Activated T-helper 1 cell treated with anti-CD3 and anti-CD28 coated beads, Interleukin-12 subunit alpha, Interleukin-12 subunit beta, Interleukin-2, Interleukin-4 antibody, amounts not matched to agents 30 ng/mL and 10 ng/mL and 1 ng/mL, durations not matched to agents 14 hours and 24 hours and 36 hours (primary cell): ENCODE measurements at regions not wholly inside any gene's neighbourhood (a gene's known extent, or its start where the extent isn't known, plus 50 kb on each side); places are given as distances from the start of the nearest gene placed in this dataset.

Experiments
- DNase-seq: peaks from one replicate; pipeline ENCODE4 v3.0.0; 2021; ENCODE audit warnings: low spot score
- H3K27ac Mint-ChIP-seq: one replicate; pipeline ENCODE4 v1.8.0; 2021; ENCODE audit warnings: mild to moderate bottlenecking, mixed read lengths
- H3K27me3 Mint-ChIP-seq: one replicate; pipeline ENCODE4 v1.8.0; 2022; ENCODE audit warnings: mild to moderate bottlenecking, moderate library complexity, mixed read lengths; ENCODE audit not compliant: insufficient read depth
- H3K36me3 Mint-ChIP-seq: one replicate; pipeline ENCODE4 v1.8.0; 2021; ENCODE audit warnings: low read depth, mixed read lengths
- H3K4me1 Mint-ChIP-seq: one replicate; pipeline ENCODE4 v1.8.0; 2021; ENCODE audit warnings: low read depth, mixed read lengths
- H3K4me3 Mint-ChIP-seq: one replicate; pipeline ENCODE4 v1.8.0; 2021; ENCODE audit warnings: mild to moderate bottlenecking, moderate library complexity, mixed read lengths
- H3K9me3 Mint-ChIP-seq: one replicate; pipeline ENCODE4 v1.8.0; 2021; ENCODE audit warnings: mixed read lengths
- intact Hi-C: fragments of 100-400 bp; cut with micrococcal nuclease; formaldehyde crosslinking; loops from one replicate; pipeline ENCODE4 v1.15.1; 2024

DNA sequence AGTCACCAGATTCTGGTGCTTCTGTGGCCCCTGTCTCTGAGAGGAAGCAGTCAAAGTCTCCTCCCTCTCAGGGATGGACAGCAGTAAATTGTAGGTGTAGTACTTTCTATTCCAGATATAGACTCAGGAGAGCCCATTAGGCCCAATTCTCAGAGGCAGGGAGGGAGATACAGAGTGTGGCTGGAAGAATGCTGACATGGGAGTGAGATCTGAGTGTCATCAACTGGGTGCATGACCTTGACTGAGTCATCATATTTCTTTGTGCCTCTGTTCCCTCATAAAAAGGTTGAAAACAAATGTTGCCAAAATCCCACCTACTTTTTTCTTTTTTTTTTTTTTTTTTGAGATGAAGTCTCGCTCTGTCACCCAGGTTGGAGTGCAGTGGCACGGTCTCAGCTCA, 506.1 kb downstream of the BCL11A start:
- intact Hi-C loops, result no loop called here
- DNase-seq, result no peak
- no peak overlapping the region for H3K4me3 Mint-ChIP-seq
- H3K9me3 Mint-ChIP-seq, result no peaks in the 10 kb centered on the region
- no peak overlapping the region for H3K27ac Mint-ChIP-seq
- no peaks in the 10 kb centered on the region for H3K27me3 Mint-ChIP-seq
- H3K36me3 Mint-ChIP-seq, result no peaks in the 10 kb centered on the region
- H3K4me1 Mint-ChIP-seq, result no peaks in the 10 kb centered on the region

DNA sequence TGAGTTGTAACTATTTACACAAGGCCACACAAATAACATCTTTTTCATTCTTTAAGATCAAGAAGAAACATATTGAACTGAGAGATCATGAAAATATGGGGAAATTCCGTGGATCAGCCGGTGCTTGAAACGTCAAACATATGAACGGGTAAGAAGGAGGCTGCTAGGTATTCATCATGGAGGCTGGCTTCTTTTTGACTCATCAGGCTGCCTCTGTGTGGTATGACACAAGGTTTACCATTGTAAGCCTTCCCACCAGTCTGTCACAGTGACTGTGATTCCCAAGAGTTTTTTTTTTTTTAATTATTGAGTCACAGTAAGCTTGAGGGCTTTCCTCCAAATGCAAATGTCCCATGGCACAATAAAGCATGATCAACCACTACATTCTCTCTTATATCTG, 506.9 kb downstream of the BCL11A start:
- no peaks in the 10 kb centered on the region for H3K36me3 Mint-ChIP-seq
- H3K9me3 Mint-ChIP-seq, result no peaks in the 10 kb centered on the region
- intact Hi-C loops, result no loop called here
- H3K27me3 Mint-ChIP-seq, result no peaks in the 10 kb centered on the region
- no peak overlapping the region for H3K27ac Mint-ChIP-seq
- no peak overlapping the region for H3K4me3 Mint-ChIP-seq
- DNase-seq, result no peak
- no peaks in the 10 kb centered on the region for H3K4me1 Mint-ChIP-seq

DNA sequence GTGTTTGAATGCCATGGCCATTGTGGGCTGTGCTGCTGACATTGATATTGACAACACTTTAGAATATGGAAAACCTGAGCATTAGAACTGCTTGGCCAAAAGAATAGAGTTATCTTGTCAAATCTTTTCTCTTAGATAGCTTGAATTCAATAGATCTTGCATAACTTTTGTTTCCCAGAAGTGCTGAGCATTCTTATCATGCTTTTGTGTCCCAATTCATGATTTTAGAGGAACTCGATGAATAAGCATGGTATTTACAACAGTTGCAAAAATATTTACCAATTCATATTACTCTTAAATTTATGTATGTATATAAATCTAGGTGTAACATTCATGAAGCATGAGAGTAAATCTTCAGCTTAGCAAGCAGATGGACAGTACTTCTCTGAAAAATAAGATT, 508.0 kb downstream of the BCL11A start:
- Mint-ChIP-seq H3K27ac (no peak overlapping the region), H3K4me3 (no peak overlapping the region), H3K27me3 (no peaks in the 10 kb centered on the region), H3K4me1 (no peaks in the 10 kb centered on the region), H3K36me3 (no peaks in the 10 kb centered on the region), H3K9me3 (no peaks in the 10 kb centered on the region)
- no peak for DNase-seq
- intact Hi-C loops, result no loop called here

DNA sequence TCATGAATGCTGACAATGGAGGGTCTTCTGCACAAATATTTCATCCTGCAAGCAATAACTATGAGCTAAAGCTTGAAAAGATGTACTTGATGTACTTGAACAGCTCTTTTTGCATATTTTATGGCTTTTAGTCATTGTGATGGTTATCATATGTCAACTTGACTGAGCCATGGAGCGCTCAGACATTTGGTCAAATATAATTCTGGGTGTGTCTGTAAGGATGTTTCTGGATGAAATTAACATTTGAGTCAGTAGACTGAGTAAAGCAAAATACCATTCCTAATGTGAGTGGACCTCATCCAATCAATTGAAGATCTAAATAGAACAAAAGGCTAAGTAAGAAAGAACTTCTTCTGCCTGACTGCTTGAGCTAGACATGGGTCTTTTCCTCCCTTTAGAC, 509.0 kb downstream of the BCL11A start:
- no peak overlapping the region for H3K27ac Mint-ChIP-seq
- intact Hi-C loops, result no loop called here
- no peaks in the 10 kb centered on the region for H3K9me3 Mint-ChIP-seq
- no peaks in the 10 kb centered on the region for H3K27me3 Mint-ChIP-seq
- H3K36me3 Mint-ChIP-seq, result no peaks in the 10 kb centered on the region
- no peak overlapping the region for H3K4me3 Mint-ChIP-seq
- no peaks in the 10 kb centered on the region for H3K4me1 Mint-ChIP-seq
- no peak for DNase-seq

DNA sequence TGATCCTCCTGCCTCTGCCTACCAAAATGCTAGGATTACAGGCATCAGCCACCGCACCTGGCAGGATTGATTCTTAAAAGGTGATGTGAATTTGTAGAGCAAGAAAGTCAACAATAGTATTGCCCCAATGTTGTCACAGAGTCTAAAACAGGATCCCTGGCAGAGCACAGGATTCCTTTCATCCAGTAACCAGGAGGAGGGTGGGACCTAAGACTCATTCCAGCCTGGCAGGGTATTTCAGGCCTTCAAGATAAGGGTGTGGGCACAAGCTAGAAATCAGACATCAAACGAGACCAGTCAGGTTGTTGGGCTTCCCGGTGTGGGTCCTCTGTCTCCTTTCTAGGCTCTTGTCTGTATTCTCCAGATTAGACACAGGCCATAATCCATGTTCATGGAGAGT, 511.4 kb downstream of the BCL11A start:
- Mint-ChIP-seq H3K27me3 (no peaks in the 10 kb centered on the region), H3K4me1 (no peaks in the 10 kb centered on the region), H3K4me3 (no peak overlapping the region), H3K27ac (no peak overlapping the region), H3K9me3 (no peaks in the 10 kb centered on the region), H3K36me3 (no peaks in the 10 kb centered on the region)
- intact Hi-C loops, result no loop called here
- DNase-seq, result no peak

DNA sequence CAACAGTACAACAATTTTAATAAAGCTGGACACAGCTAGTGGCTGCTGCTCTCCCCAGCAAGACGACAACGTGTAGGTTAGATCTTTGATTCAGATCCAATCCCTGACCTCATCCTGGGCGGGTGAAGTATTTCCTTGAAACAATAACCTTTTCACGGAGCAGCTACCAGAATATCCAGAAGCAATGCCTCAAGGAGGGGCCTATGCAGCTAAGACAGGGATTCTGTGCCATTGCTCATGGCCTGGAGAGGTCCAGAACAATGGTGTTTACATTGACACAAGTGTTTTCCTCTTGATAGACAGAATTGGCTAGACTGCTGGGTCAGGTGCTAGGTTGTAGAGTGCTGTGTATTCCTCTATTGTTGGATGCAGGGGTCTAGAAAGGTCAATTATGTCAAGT, 520.1 kb downstream of the BCL11A start:
- intact Hi-C loops, result no loop called here

DNA sequence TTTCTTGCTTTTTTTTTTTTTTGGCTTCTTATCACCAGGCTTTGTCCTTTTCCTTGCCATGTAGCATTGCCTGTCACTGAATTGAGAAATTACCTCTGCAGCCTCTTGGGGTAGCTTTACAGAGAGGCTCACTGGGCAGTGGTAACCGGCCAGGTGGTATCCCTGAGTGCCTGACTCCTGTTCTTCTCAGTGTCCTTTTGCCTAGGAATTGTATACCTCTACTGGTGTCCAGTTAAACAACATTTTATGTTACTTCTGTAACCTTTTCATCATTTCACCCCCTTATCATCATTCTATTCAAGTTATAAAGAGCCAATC, 523.9 kb downstream of the BCL11A start:
- Mint-ChIP-seq H3K27ac (no peak overlapping the region), H3K4me1 (no peaks in the 10 kb centered on the region), H3K36me3 (no peaks in the 10 kb centered on the region), H3K9me3 (peaks cover 6% of the 10 kb centered on the region), H3K4me3 (no peak overlapping the region), H3K27me3 (no peaks in the 10 kb centered on the region)
- intact Hi-C loops, result no loop called here
- DNase-seq, result no peak

More for the DNA sequence above, 520.1 kb downstream of the BCL11A start:
- Mint-ChIP-seq H3K27me3 (no peaks in the 10 kb centered on the region), H3K36me3 (no peaks in the 10 kb centered on the region), H3K9me3 (peaks cover 6% of the 10 kb centered on the region), H3K27ac (no peak overlapping the region), H3K4me1 (no peaks in the 10 kb centered on the region), H3K4me3 (no peak overlapping the region)
- no peak for DNase-seq

DNA sequence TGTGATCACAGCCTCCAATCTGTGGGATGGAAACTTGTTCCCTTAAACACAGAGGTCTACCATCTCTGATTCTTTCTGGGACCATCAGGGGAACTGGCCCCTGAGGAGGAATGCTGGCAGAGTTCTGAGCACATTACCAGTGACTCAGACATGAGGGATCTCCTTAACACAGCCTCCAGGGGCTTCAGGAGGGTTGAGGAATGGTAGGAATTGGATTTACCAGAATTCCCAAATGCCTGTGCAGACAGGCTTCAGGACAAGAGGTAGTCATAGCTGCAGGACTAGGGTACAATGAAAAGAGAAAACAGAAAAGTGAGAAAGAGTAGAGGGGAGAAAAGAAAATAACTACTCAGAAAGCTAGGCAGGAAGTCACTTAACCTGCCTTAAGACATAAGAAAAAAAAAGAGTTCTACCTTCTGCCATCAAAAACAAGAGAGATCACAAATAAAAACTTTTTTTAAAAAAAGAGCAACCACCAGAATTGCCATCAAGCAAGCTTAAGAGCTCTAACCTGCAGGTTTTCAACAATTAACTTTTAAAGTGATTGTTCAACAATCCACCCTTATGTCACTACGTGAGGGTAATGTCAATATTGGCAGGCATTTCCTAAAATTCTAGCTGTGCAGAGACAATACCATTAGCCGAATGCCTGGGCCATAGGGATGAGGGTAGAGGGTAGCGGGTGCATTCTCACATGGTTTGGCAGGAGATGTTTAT, 524.4 kb downstream of the BCL11A start:
- intact Hi-C loops, result no loop called here
- no peaks in the 10 kb centered on the region for H3K36me3 Mint-ChIP-seq

DNA sequence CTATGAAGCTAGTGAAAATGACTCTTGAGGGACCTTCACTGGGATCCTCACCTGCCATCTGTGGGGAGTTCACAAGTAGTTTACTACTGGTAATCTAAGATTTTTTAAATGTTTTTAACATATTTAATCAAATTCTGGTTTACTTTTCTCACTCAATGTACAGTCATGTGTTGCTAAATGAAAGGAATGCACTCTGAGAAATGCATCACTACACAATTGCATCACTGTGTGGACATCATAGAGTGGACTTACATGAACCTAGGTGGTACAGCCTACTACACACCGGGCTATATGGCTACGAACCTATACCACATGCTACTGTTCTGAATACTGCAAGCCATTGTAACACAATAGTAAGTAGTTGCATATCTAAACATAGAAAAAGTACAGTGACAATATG, 528.0 kb downstream of the BCL11A start:
- no peak overlapping the region for H3K4me3 Mint-ChIP-seq
- H3K9me3 Mint-ChIP-seq, result no peaks in the 10 kb centered on the region
- no peak for DNase-seq
- no peaks in the 10 kb centered on the region for H3K36me3 Mint-ChIP-seq
- no peak overlapping the region for H3K27ac Mint-ChIP-seq
- H3K4me1 Mint-ChIP-seq, result no peaks in the 10 kb centered on the region
- intact Hi-C loops, result no loop called here
- H3K27me3 Mint-ChIP-seq, result no peaks in the 10 kb centered on the region

More for the DNA sequence above, 524.4 kb downstream of the BCL11A start:
- Mint-ChIP-seq H3K9me3 (peaks cover 6% of the 10 kb centered on the region), H3K4me1 (no peaks in the 10 kb centered on the region), H3K27me3 (no peaks in the 10 kb centered on the region), H3K27ac (no peak overlapping the region), H3K4me3 (no peak overlapping the region)
- no peak for DNase-seq

DNA sequence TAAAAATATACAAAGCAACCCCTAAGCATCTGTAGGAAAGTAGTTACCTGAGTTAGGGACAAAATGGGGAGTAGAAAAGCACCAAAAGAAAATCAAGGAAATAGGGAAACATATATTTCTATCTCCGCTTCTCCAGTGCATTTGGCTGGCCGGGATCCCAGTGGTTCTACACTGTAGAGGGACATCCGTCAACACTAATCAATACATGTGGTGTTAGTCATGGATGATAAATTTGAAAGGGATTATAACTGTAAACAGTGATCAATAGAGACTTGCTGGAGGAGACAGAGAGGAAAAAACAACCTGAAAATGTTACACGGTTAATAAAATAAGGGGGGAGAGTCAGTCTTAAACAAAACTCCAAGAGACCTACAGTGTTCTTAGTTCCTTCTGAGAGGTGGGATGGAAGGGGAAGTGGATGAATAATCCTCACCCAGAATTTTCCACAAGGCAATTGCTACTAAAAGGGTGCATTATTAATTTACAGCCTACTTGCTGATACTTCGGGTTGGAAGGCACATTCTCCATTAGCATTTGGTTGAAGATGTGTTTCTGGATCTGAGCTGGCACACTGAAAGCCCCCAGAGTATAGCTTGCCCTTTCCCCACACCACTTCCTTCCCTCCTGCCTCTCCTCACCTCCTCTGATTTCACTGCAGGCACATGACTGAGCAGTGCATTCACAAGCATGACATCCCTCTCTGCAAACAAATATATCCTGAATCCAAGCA, 530.0 kb downstream of the BCL11A start:
- DNase-seq, result no peak
- H3K9me3 Mint-ChIP-seq, result no peaks in the 10 kb centered on the region
- no peaks in the 10 kb centered on the region for H3K36me3 Mint-ChIP-seq
- H3K4me1 Mint-ChIP-seq, result no peaks in the 10 kb centered on the region
- H3K27ac Mint-ChIP-seq, result no peak overlapping the region
- intact Hi-C loops, result no loop called here
- no peak overlapping the region for H3K4me3 Mint-ChIP-seq
- peaks cover 1% of the 10 kb centered on the region for H3K27me3 Mint-ChIP-seq

DNA sequence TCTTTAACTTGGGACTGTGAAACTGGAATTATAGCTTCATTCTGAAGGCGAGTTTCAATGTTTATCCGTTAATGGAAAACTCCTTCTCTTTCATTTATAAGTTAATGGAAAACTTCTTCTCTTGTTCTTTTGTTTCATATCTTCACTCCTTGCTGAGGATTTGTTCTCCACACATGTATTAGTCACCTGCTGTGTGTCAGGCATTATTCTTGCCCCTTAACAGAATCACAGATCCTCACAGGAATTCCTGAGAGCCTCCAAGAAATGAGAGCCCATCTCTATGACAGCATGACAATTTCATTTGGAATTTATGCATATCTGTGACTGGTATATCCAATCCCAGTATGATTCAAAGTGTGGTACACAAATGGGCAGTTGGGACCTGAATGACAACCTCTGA, 545.8 kb downstream of the BCL11A start:
- DNase-seq, result no peak
- no peaks in the 10 kb centered on the region for H3K36me3 Mint-ChIP-seq
- intact Hi-C loops, result no loop called here
- H3K27ac Mint-ChIP-seq, result no peak overlapping the region
- no peak overlapping the region for H3K4me3 Mint-ChIP-seq
- H3K4me1 Mint-ChIP-seq, result no peaks in the 10 kb centered on the region
- H3K9me3 Mint-ChIP-seq, result no peaks in the 10 kb centered on the region
- H3K27me3 Mint-ChIP-seq, result peaks cover 3% of the 10 kb centered on the region

DNA sequence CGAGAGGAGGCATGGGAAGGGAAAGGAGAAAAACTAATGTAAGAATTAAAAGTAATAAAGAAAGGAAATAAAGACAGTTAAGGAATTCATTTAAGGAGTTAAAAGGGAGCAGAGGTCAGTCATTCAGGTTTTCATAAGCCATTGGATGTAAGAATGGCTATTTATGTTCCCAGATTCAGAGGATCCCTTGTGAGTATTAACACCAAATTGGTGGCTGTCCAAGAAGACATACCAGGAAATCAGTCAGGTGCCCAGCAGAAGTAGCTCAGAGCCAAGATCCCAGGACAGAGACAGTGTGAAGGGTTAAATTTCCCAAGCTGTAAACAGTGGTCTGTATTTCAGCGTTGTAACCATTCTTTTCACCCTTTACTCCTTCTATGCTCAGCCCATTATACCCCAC, 550.4 kb downstream of the BCL11A start:
- no peaks in the 10 kb centered on the region for H3K36me3 Mint-ChIP-seq
- H3K4me1 Mint-ChIP-seq, result no peaks in the 10 kb centered on the region
- no peak overlapping the region for H3K27ac Mint-ChIP-seq
- intact Hi-C loops, result no loop called here
- DNase-seq, result no peak
- H3K4me3 Mint-ChIP-seq, result no peak overlapping the region
- no peaks in the 10 kb centered on the region for H3K9me3 Mint-ChIP-seq
- peaks cover 3% of the 10 kb centered on the region for H3K27me3 Mint-ChIP-seq

DNA sequence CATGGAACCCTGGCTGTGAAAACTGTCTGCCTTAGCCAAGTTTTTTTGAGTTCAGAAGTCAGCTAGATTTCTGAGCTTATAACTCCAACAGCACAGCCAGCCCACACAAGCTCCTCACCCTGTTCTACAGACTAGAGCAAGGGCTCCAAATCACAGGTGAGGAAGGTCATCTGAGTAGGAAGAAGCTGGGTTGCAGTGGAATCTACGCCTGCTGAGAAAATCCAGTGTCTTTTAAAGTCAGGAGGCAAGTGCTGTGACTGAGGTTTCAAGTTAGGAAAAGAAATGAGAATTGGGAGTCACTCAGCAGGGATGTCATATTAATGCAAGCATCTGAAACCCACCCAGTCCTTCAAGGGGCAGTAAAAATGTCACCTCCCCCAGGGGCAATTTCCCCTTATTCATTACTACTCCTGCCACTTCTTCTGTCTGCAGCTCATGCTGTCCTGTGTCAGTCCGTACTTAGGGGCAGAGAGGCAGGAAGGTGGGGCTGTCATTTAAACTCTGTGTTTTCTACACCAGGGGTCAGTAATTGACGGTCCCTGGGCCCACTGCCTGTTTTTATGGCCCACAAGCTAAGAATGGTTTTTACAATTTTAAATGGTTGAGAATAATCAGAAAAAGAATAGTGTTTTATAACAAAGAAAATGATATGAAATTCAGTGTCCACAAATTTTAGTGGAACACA, 551.1 kb downstream of the BCL11A start:
- no peaks in the 10 kb centered on the region for H3K9me3 Mint-ChIP-seq
- no peak for DNase-seq
- intact Hi-C loops, result no loop called here
- H3K4me3 Mint-ChIP-seq, result no peak overlapping the region
- no peaks in the 10 kb centered on the region for H3K4me1 Mint-ChIP-seq
- H3K27ac Mint-ChIP-seq, result no peak overlapping the region
- peaks cover 3% of the 10 kb centered on the region for H3K27me3 Mint-ChIP-seq
- no peaks in the 10 kb centered on the region for H3K36me3 Mint-ChIP-seq
